K562 (cell line): ENCODE measurements at regions not wholly inside any gene's neighbourhood (a gene's known extent, or its start where the extent isn't known, plus 50 kb on each side); places are given as distances from the start of the nearest gene placed in this dataset.

Experiments
- ATAC-seq: fragments of 200-7000 bp; cut with Tn5 transposase; 3 replicates; pipeline ENCODE4 v1.9.1; 2020; ENCODE audit warnings: moderate library complexity
- BruUV-seq: library from RNA; stranded (reverse); fragments of 400-500 nt; replicated peaks from 2 replicates; lab custom pipeline; 2021; lab: Mats Ljungman, UMichigan
- CTCF ChIA-PET: fragments of 300-600 bp; formaldehyde crosslinking; extraction: SDS; loops from one replicate; lab custom pipeline; 2021; ENCODE audit warnings: low intra/inter-chr PET ratio; lab: Yijun Ruan, JAX
- POLR2A ChIA-PET: fragments of 300-600, 350-650 bp; sonication (Branson Sonifier 250); formaldehyde crosslinking; extraction: SDS; loops from one replicate; lab custom pipeline; 2021; ENCODE audit warnings: antibody characterized with exemption, inconsistent platforms; lab: Yijun Ruan, JAX
- DNase-seq, 4 experiments: peaks; one replicate each; pipeline versions ENCODE4 v3.0.0 to v3.0.0-alpha.2; 2011 to 2018; ENCODE audit warnings: low spot score in 3 of 4, mixed read lengths in 3 of 4; ENCODE audit errors: extremely low read depth in 1 of 4
- FAIRE-seq: peaks from 2 replicates; lab custom pipeline; 2011; peaks lifted over from hg19 to GRCh38; lab: Jason Lieb, UNC
- H2AFZ ChIP-seq: 2 replicates; pipeline ENCODE4 v1.6.0; 2011; ENCODE audit warnings: low read depth, low read length, control low read depth, inconsistent platforms
- H3K27ac ChIP-seq: fragments of 200-600 bp; 3 replicates; pipeline ENCODE4 v1.8.0; 2011; ENCODE audit warnings: low read depth, mild to moderate bottlenecking, control low read depth, inconsistent platforms, low read length, moderate library complexity, mixed read lengths; ENCODE audit errors: extremely low read depth
- H3K27me3 ChIP-seq, 2 experiments: fragments of 300-600 bp in 1 of 2; 2 replicates in 1 of 2; 3 replicates in 1 of 2; pipeline versions ENCODE4 v1.6.0 to v1.8.0; 2011; ENCODE audit warnings: inconsistent platforms in 2 of 2, low read length in 2 of 2, mild to moderate bottlenecking in 1 of 2, mixed read lengths in 1 of 2, moderate library complexity in 1 of 2; ENCODE audit not compliant: control insufficient read depth in 2 of 2, insufficient read depth in 2 of 2
- H3K36me3 ChIP-seq: fragments of 300-600 bp; 3 replicates; pipeline ENCODE4 v1.8.0; 2011; ENCODE audit warnings: mild to moderate bottlenecking, low read length, inconsistent platforms; ENCODE audit not compliant: control insufficient read depth, insufficient read depth
- H3K4me1 ChIP-seq, 2 experiments: fragments of 200-600 bp in 1 of 2; replicated peaks in 1 of 2; 2 replicates in 1 of 2; 3 replicates in 1 of 2; pipeline versions ENCODE4 v1.5.1 to v1.8.0; 2011; ENCODE audit warnings: inconsistent platforms in 2 of 2, low read length in 2 of 2, mild to moderate bottlenecking in 1 of 2, mixed read lengths in 1 of 2, moderate library complexity in 1 of 2; ENCODE audit not compliant: control insufficient read depth in 2 of 2, insufficient read depth in 2 of 2
- H3K4me2 ChIP-seq: 2 replicates; pipeline ENCODE4 v1.6.1; 2011; ENCODE audit warnings: low read length, control low read depth, inconsistent platforms, mixed read lengths; ENCODE audit not compliant: insufficient read depth
- H3K4me3 ChIP-seq: fragments of 200-600 bp; sonication (generic), shearing (Covaris generic); 2 replicates; pipeline ENCODE4 v1.5.1; 2016; ENCODE audit warnings: control low read depth, inconsistent platforms
- H3K79me2 ChIP-seq: fragments of 200-600 bp; 3 replicates; pipeline ENCODE4 v1.8.0; 2011; ENCODE audit warnings: low read length, inconsistent platforms; ENCODE audit not compliant: control insufficient read depth, insufficient read depth
- H3K9ac ChIP-seq, 2 experiments: 2 replicates each; pipeline versions ENCODE4 v1.6.0 to v1.6.1; 2011; ENCODE audit warnings: low read depth in 2 of 2, low read length in 2 of 2, control low read depth in 1 of 2, inconsistent platforms in 1 of 2, mild to moderate bottlenecking in 1 of 2, mixed read lengths in 1 of 2; ENCODE audit not compliant: insufficient read depth in 1 of 2
- H3K9me1 ChIP-seq: one replicate; pipeline ENCODE4 v1.6.0; 2011; ENCODE audit warnings: inconsistent platforms, mild to moderate bottlenecking, low read length, moderate library complexity; ENCODE audit not compliant: control insufficient read depth, insufficient read depth
- H3K9me3 ChIP-seq: replicated peaks from 2 replicates; pipeline ENCODE4 v1.5.1; 2011; ENCODE audit warnings: low read depth, low read length, inconsistent platforms; ENCODE audit not compliant: control insufficient read depth, insufficient read depth
- H4K20me1 ChIP-seq: replicated peaks from 2 replicates; pipeline ENCODE4 v1.6.1; 2011; ENCODE audit warnings: low read length, inconsistent platforms, mixed read lengths; ENCODE audit not compliant: control insufficient read depth, insufficient read depth
- ASH1L ChIP-seq: fragments of 450-650 bp; IDR thresholded peaks from 2 replicates; pipeline ENCODE4 v1.6.1; 2018; ENCODE audit warnings: borderline replicate concordance, mild to moderate bottlenecking, low read depth; ENCODE audit not compliant: partially characterized antibody
- CC2D1A ChIP-seq: fragments of 450-650 bp; IDR thresholded peaks from 2 replicates; pipeline ENCODE4 v1.6.1; 2017; ENCODE audit warnings: mild to moderate bottlenecking
- CHAMP1 ChIP-seq: fragments of 450-650 bp; IDR thresholded peaks from 2 replicates; pipeline ENCODE4 v1.6.1; 2016; ENCODE audit warnings: mild to moderate bottlenecking
- HDAC3 ChIP-seq: fragments of 450-650 bp; IDR thresholded peaks from 2 replicates; pipeline ENCODE4 v1.6.1; 2018; ENCODE audit warnings: borderline replicate concordance, mild to moderate bottlenecking, moderate library complexity; ENCODE audit not compliant: partially characterized antibody
- MCM2 ChIP-seq: fragments of 450-650 bp; IDR thresholded peaks from 2 replicates; pipeline ENCODE4 v1.6.1; 2017; ENCODE audit warnings: low read depth, mild to moderate bottlenecking
- MXD1 ChIP-seq: fragments of 250-450 bp; sonication (Bioruptor Pico); IDR thresholded peaks from 2 replicates; pipeline ENCODE4 v1.8.0; 2021; ENCODE audit warnings: borderline replicate concordance, mild to moderate bottlenecking, moderate library complexity; ENCODE audit not compliant: poor library complexity, severe bottlenecking
- NFRKB ChIP-seq: fragments of 450-650 bp; IDR thresholded peaks from 2 replicates; pipeline ENCODE4 v1.6.1; 2016; ENCODE audit warnings: low read depth
- PYGO2 ChIP-seq: fragments of 450-650 bp; IDR thresholded peaks from 2 replicates; pipeline ENCODE4 v1.6.1; 2016; ENCODE audit warnings: mild to moderate bottlenecking, missing genetic modification characterization, moderate library complexity, missing compliant biosample characterization
- TFAM ChIP-seq: fragments of 250-450 bp; sonication (Bioruptor Pico); conservative IDR thresholded peaks from 2 replicates; pipeline ENCODE4 v1.5.0; 2021; ENCODE audit warnings: mild to moderate bottlenecking, moderate library complexity
- USF1 ChIP-seq: sonication (generic); formaldehyde crosslinking; IDR thresholded peaks from 2 replicates; pipeline ENCODE4 v1.9.0; 2022; ENCODE audit warnings: mild to moderate bottlenecking, missing genetic modification reagents
- ZNF224 ChIP-seq: sonication (generic); formaldehyde crosslinking; IDR thresholded peaks from 2 replicates; pipeline ENCODE4 v1.8.0; 2022; ENCODE audit warnings: mild to moderate bottlenecking, missing genetic modification reagents
- ZNF551 ChIP-seq: fragments of 250-450 bp; sonication (Bioruptor Pico); IDR thresholded peaks from 2 replicates; pipeline ENCODE4 v1.5.0; 2021; ENCODE audit warnings: mild to moderate bottlenecking, moderate library complexity
- WGBS: fragments of 100-300 bp; shearing (Covaris generic); methylation state at CpG from one replicate; pipeline ENCODE4 v1.1.6; 2016; ENCODE audit warnings: low coverage, mixed read lengths; ENCODE audit not compliant: insufficient coverage; ENCODE audit errors: missing lambda C conversion rate; 5-methylcytosine and 5-hydroxymethylcytosine counted together
- in situ Hi-C: fragments of 300-500 bp; cut with MboI; formaldehyde crosslinking; loops from 4 replicates; pipeline ENCODE4 v1.15.0; 2018; ENCODE audit warnings: inconsistent platforms, mixed read lengths
- intact Hi-C: fragments of 100-400 bp; cut with micrococcal nuclease; formaldehyde crosslinking; loops from 2 replicates; pipeline ENCODE4 v1.14.2; 2022

GRCh38 chr10:64075604-64076003 is 554.4 kb downstream of the REEP3 start:
- H4K20me1 ChIP-seq, result no peaks in the 10 kb centered on the region
- H3K4me2 ChIP-seq, result no peak overlapping the region
- no peaks in the 10 kb centered on the region for H3K9me3 ChIP-seq
- no peaks in the 10 kb centered on the region for H3K9me1 ChIP-seq
- H3K4me1 ChIP-seq, result no peaks in the 10 kb centered on the region
- H3K9ac ChIP-seq, result no peak overlapping the region
- H3K27me3 ChIP-seq, result no peaks in the 10 kb centered on the region
- no peaks in the 10 kb centered on the region for H3K36me3 ChIP-seq
- no peak overlapping the region for H3K4me3 ChIP-seq
- no peak overlapping the region for H3K27ac ChIP-seq
- intact Hi-C loops, result no loop called here
- in situ Hi-C loops, result no loop called here
- WGBS, result 0% methylated on average over 2 of the region's 2 CpGs
- CTCF ChIA-PET, result no interaction called here
- POLR2A ChIA-PET, result no interaction called here
- FAIRE-seq (no peak), ATAC-seq (no peak), DNase-seq (no peak)
- TF ChIP-seq HDAC3, result no peak
- TF ChIP-seq ZNF551, result no peak
- TF ChIP-seq MXD1 (CRISPR knock-in tag), result no peak
- TF ChIP-seq ASH1L, result no peak
- no peak for TF ChIP-seq ZNF224 (CRISPR knock-in tag)
- TF ChIP-seq USF1 (CRISPR knock-in tag), result no peak
- no peak for TF ChIP-seq NFRKB
- TF ChIP-seq TFAM (CRISPR knock-in tag), result no peak
- no peak for TF ChIP-seq CHAMP1
- TF ChIP-seq MCM2, result no peak
- no peak for TF ChIP-seq CC2D1A
- no peak for TF ChIP-seq PYGO2 (tag)
- no TSS peak for BruUV-seq
- H3K79me2 ChIP-seq, result no peaks in the 10 kb centered on the region
- no peak overlapping the region for H2AFZ ChIP-seq
